H1 (cell line): ENCODE measurements at regions not wholly inside any gene's neighbourhood (a gene's known extent, or its start where the extent isn't known, plus 50 kb on each side); places are given as distances from the start of the nearest gene placed in this dataset.

Experiments
- CTCF ChIA-PET: fragments of 300-600 bp; sonication (Branson Sonifier 250); formaldehyde crosslinking; loops from one replicate; lab custom pipeline; 2021; ENCODE audit not compliant: partially characterized antibody; lab: Charles Lee
- POLR2A ChIA-PET: fragments of 300-600 bp; sonication (Branson Sonifier 250); formaldehyde crosslinking; loops from one replicate; lab custom pipeline; 2021; ENCODE audit warnings: inconsistent platforms; ENCODE audit not compliant: partially characterized antibody; lab: Charles Lee
- DNase-seq, 2 experiments: peaks; one replicate each; pipeline versions ENCODE4 v3.0.0 to v3.0.0-alpha.2; 2010 to 2022; ENCODE audit warnings: low spot score in 2 of 2, low read depth in 1 of 2, mixed read lengths in 1 of 2
- FAIRE-seq: peaks from 2 replicates; lab custom pipeline; 2011; peaks lifted over from hg19 to GRCh38; lab: Jason Lieb, UNC
- H2AFZ ChIP-seq: 2 replicates; pipeline ENCODE4 v1.8.1; 2012; ENCODE audit warnings: low read length, inconsistent platforms
- H2AK5ac ChIP-seq: 2 replicates; pipeline ENCODE4 v1.6.1; 2013; ENCODE audit warnings: low read depth, low read length
- H2BK120ac ChIP-seq: replicated peaks from 2 replicates; pipeline ENCODE3; 2013; ENCODE audit warnings: low read depth, low read length, inconsistent platforms
- H2BK12ac ChIP-seq: 2 replicates; pipeline ENCODE4 v1.6.1; 2013; ENCODE audit warnings: low read depth, low read length
- H2BK15ac ChIP-seq: 2 replicates; pipeline ENCODE4 v1.6.1; 2013; ENCODE audit warnings: low read length
- H2BK20ac ChIP-seq: 2 replicates; pipeline ENCODE4 v1.6.1; 2013; ENCODE audit warnings: low read length
- H2BK5ac ChIP-seq: 2 replicates; pipeline ENCODE4 v1.6.1; 2013; ENCODE audit warnings: low read depth, low read length
- H3K14ac ChIP-seq: 2 replicates; pipeline ENCODE4 v1.6.1; 2013; ENCODE audit warnings: inconsistent platforms; ENCODE audit not compliant: insufficient read length
- H3K18ac ChIP-seq: 2 replicates; pipeline ENCODE4 v1.6.1; 2013; ENCODE audit warnings: low read length; ENCODE audit errors: extremely low read depth
- H3K23ac ChIP-seq: 2 replicates; pipeline ENCODE4 v1.6.1; 2013; ENCODE audit warnings: inconsistent platforms; ENCODE audit not compliant: insufficient read length
- H3K23me2 ChIP-seq: 2 replicates; pipeline ENCODE4 v1.6.1; 2013; ENCODE audit warnings: low read depth, low read length
- H3K27ac ChIP-seq: 2 replicates; pipeline ENCODE4 v1.6.1; 2011; ENCODE audit warnings: low read depth, low read length, inconsistent platforms
- H3K27me3 ChIP-seq, 4 experiments: replicated peaks in 1 of 4; 1 replicate in 1 of 4; 2 replicates in 3 of 4; pipeline versions ENCODE4 v1.6.1 to v1.8.1; 2011 to 2013; ENCODE audit warnings: low read length in 3 of 4, mild to moderate bottlenecking in 3 of 4, inconsistent platforms in 2 of 4, mixed read lengths in 2 of 4, moderate library complexity in 1 of 4; ENCODE audit not compliant: control insufficient read depth in 3 of 4, insufficient read depth in 3 of 4; ENCODE audit errors: extremely low read depth in 1 of 4
- H3K36me3 ChIP-seq, 4 experiments: 2 replicates each; pipeline versions ENCODE4 v1.6.1 to v1.8.1; 2011 to 2013; ENCODE audit warnings: mild to moderate bottlenecking in 4 of 4, low read length in 3 of 4, moderate library complexity in 2 of 4, control low read depth in 1 of 4, inconsistent platforms in 1 of 4; ENCODE audit not compliant: insufficient read depth in 4 of 4, control insufficient read depth in 2 of 4
- H3K4ac ChIP-seq: replicated peaks from 2 replicates; pipeline ENCODE3; 2013; ENCODE audit warnings: low read length, low read depth, mixed read lengths, inconsistent platforms; ENCODE audit not compliant: insufficient read length
- H3K4me1 ChIP-seq, 4 experiments: replicated peaks in 1 of 4; 1 replicate in 1 of 4; 2 replicates in 3 of 4; pipeline versions ENCODE4 v1.6.1 to v1.8.1; 2011 to 2013; ENCODE audit warnings: low read length in 3 of 4, inconsistent platforms in 2 of 4, mixed read lengths in 1 of 4; ENCODE audit not compliant: insufficient read depth in 4 of 4, control insufficient read depth in 3 of 4
- H3K4me2 ChIP-seq, 2 experiments: 2 replicates each; pipeline versions ENCODE4 v1.6.1 to v1.8.1; 2011 to 2013; ENCODE audit warnings: low read depth in 2 of 2, low read length in 2 of 2, control low read depth in 1 of 2, inconsistent platforms in 1 of 2, mild to moderate bottlenecking in 1 of 2; ENCODE audit not compliant: insufficient read depth in 1 of 2
- H3K4me3 ChIP-seq, 4 experiments: fragments of 200-600, 300-600 bp in 1 of 4; sonication (generic), shearing (Covaris generic), sonication (Bioruptor Twin) in 1 of 4; 2 replicates each; pipeline versions ENCODE4 v1.5.1 to v1.8.1; 2011 to 2016; ENCODE audit warnings: low read length in 4 of 4, low read depth in 3 of 4, control low read depth in 2 of 4, inconsistent platforms in 2 of 4, mild to moderate bottlenecking in 2 of 4, mixed read lengths in 1 of 4, moderate library complexity in 1 of 4; ENCODE audit not compliant: insufficient read depth in 2 of 4; ENCODE audit errors: extremely low read depth in 1 of 4
- H3K56ac ChIP-seq: replicated peaks from 2 replicates; pipeline ENCODE3; 2013; ENCODE audit warnings: low read depth, mild to moderate bottlenecking, mixed read lengths, low read length, inconsistent platforms; ENCODE audit not compliant: insufficient read length
- H3K79me1 ChIP-seq: 2 replicates; pipeline ENCODE4 v1.6.1; 2013; ENCODE audit warnings: low read depth, low read length, control low read depth
- H3K79me2 ChIP-seq, 2 experiments: 2 replicates each; pipeline versions ENCODE4 v1.6.1 to v1.8.1; 2012 to 2013; ENCODE audit warnings: low read length in 2 of 2, mild to moderate bottlenecking in 2 of 2, inconsistent platforms in 1 of 2; ENCODE audit not compliant: insufficient read depth in 2 of 2, control insufficient read depth in 1 of 2
- H3K9ac ChIP-seq, 4 experiments: replicated peaks in 1 of 4; 1 replicate in 1 of 4; 2 replicates in 3 of 4; pipeline versions ENCODE4 v1.6.1 to v1.8.1; 2011 to 2013; ENCODE audit warnings: low read depth in 3 of 4, low read length in 3 of 4, control low read depth in 2 of 4, mild to moderate bottlenecking in 2 of 4, moderate library complexity in 2 of 4, inconsistent platforms in 1 of 4; ENCODE audit errors: extremely low read depth in 1 of 4
- H3K9me3 ChIP-seq, 2 experiments: 2 replicates each; pipeline versions ENCODE4 v1.6.1 to v1.8.1; 2012 to 2013; ENCODE audit warnings: mild to moderate bottlenecking in 2 of 2, moderate library complexity in 2 of 2, control low read depth in 1 of 2, inconsistent platforms in 1 of 2, low read depth in 1 of 2, low read length in 1 of 2, mixed read lengths in 1 of 2; ENCODE audit not compliant: insufficient read depth in 2 of 2
- H4K20me1 ChIP-seq, 2 experiments: replicated peaks in 1 of 2; 2 replicates each; pipeline versions ENCODE3 to v1.8.1; 2011 to 2013; ENCODE audit warnings: inconsistent platforms in 2 of 2, low read length in 2 of 2, mild to moderate bottlenecking in 1 of 2; ENCODE audit not compliant: insufficient read depth in 2 of 2, control insufficient read depth in 1 of 2
- H4K5ac ChIP-seq: 2 replicates; pipeline ENCODE4 v1.6.1; 2013; ENCODE audit warnings: low read length, low read depth, mixed read lengths, inconsistent platforms; ENCODE audit not compliant: insufficient read length
- H4K8ac ChIP-seq: 2 replicates; pipeline ENCODE4 v1.8.0; 2013; ENCODE audit warnings: mild to moderate bottlenecking, moderate library complexity, low read length, inconsistent platforms; ENCODE audit not compliant: insufficient read depth; ENCODE audit errors: extremely low read depth
- H4K91ac ChIP-seq: replicated peaks from 2 replicates; pipeline ENCODE3; 2013; ENCODE audit warnings: low read length, mixed read lengths, inconsistent platforms; ENCODE audit not compliant: insufficient read length
- CBX5 ChIP-seq: fragments of 300-800, 300-1000 bp; sonication (generic); IDR thresholded peaks from 2 replicates; pipeline ENCODE4 v1.7.1; 2016; ENCODE audit warnings: antibody characterized with exemption, low read length, low read depth
- CHD1 ChIP-seq: IDR thresholded peaks from 2 replicates; pipeline ENCODE4 v1.6.1; 2012; ENCODE audit warnings: low read depth, low read length, improper control_type of control experiment
- GTF2F1 ChIP-seq: IDR thresholded peaks from 2 replicates; pipeline ENCODE4 v1.6.1; 2012; ENCODE audit warnings: low read depth, low read length, improper control_type of control experiment, borderline replicate concordance
- JUND ChIP-seq: IDR thresholded peaks from 2 replicates; pipeline ENCODE4 v1.6.1; 2011; ENCODE audit warnings: mild to moderate bottlenecking, improper control_type of control experiment, low read length
- POLR2AphosphoS5 ChIP-seq: IDR thresholded peaks from 2 replicates; pipeline ENCODE4 v1.6.1; 2011; ENCODE audit warnings: low read depth, low read length
- RFX5 ChIP-seq: IDR thresholded peaks from 2 replicates; pipeline ENCODE4 v1.6.1; 2011; ENCODE audit warnings: low read depth, low read length, improper control_type of control experiment, borderline replicate concordance
- SIX5 ChIP-seq: IDR thresholded peaks from 2 replicates; pipeline ENCODE4 v1.6.1; 2011; ENCODE audit warnings: mild to moderate bottlenecking, low read depth, low read length
- WGBS, 2 experiments: shearing (Covaris generic) in 1 of 2; methylation state at CpG; one replicate each; pipeline versions ENCODE4 v1.1.6 to v1.1.7; 2013 to 2015; ENCODE audit warnings: low lambda C conversion rate in 2 of 2, mixed read lengths in 2 of 2, inconsistent platforms in 1 of 2, low coverage in 1 of 2, missing lambda C conversion rate in 1 of 2; ENCODE audit not compliant: insufficient replicate concordance in 2 of 2, insufficient coverage in 1 of 2, insufficient read length in 1 of 2; ENCODE audit errors: extremely low coverage in 1 of 2, missing lambda C conversion rate in 1 of 2; 5-methylcytosine and 5-hydroxymethylcytosine counted together
- TF ChIP-seq, protein P1 (sequence below): IDR thresholded peaks from 2 replicates; pipeline ENCODE4 v1.6.1; 2011; ENCODE audit warnings: low read depth, mild to moderate bottlenecking, low read length; ENCODE audit not compliant: insufficient read depth
- TF ChIP-seq, protein P2 (sequence below): IDR thresholded peaks from 2 replicates; pipeline ENCODE4 v1.6.1; 2012; ENCODE audit warnings: inconsistent platforms
- TF ChIP-seq, protein P3 (sequence below), 3 experiments: IDR thresholded peaks; 1 replicate in 2 of 3; 2 replicates in 1 of 3; pipeline versions ENCODE4 v1.5.1 to v1.6.1; 2011; ENCODE audit warnings: low read length in 3 of 3, mild to moderate bottlenecking in 3 of 3, inconsistent platforms in 2 of 3, low read depth in 1 of 3, moderate library complexity in 1 of 3; ENCODE audit not compliant: insufficient read depth in 1 of 3; ENCODE audit errors: control extremely low read depth in 1 of 3

DNA sequence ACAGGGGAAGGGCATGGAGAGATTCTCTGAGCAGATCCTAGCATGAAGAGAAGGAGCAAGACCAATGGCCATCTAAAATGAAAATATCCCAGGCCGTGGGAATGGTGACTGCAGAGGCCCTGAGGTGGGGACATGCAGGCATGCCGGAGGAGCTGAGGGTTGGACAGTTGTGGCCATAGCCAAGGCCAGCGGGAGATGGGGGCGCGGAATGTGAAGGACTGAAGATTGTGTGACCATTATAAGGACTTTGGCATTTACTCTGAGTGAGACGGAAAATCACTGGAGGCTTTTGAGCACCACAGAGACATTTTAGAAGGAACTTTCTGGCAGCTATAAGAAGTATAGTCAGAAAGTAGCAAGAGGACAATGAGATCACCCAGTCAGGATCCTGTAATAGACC, 341.1 kb downstream of the SFMBT2 start:
- ChIA-PET POLR2A (no interaction called here), CTCF (interaction anchor here (1.6 kb wide), 1 partner anchor 15 kb away, joined by 5 read pairs; no protein-coding TSS in a partner anchor)
- WGBS, 2 experiments: 84% methylated on average over 6 of the region's 6 CpGs; no CpG with 5 or more reads in 1 of the 2 experiments
- Histone ChIP-seq H3K56ac (no peak overlapping the region), H3K18ac (no peak overlapping the region), H3K79me1 (no peaks in the 10 kb centered on the region), H2BK15ac (no peak overlapping the region), H4K5ac (no peak overlapping the region), H2AFZ (no peak overlapping the region), H4K20me1 (no peaks in the 10 kb centered on the region), H3K27ac (no peak overlapping the region), H3K4me2 (no peak overlapping the region), H3K36me3 (no peaks in the 10 kb centered on the region), H3K9me3 (no peaks in the 10 kb centered on the region), H4K91ac (no peak overlapping the region), H3K4ac (no peak overlapping the region), H2BK20ac (no peak overlapping the region), H3K9ac (no peak overlapping the region; a peak in 2 of 7 replicates), H2BK120ac (no peak overlapping the region), H2BK12ac (no peak overlapping the region), H3K27me3 (no peaks in the 10 kb centered on the region), H3K4me1 (no peaks in the 10 kb centered on the region), H3K4me3 (no peak overlapping the region), H2BK5ac (no peak overlapping the region), H4K8ac (no peak overlapping the region), H3K23me2 (no peaks in the 10 kb centered on the region), H2AK5ac (no peak overlapping the region), H3K79me2 (no peaks in the 10 kb centered on the region), H3K23ac (no peak overlapping the region), H3K14ac (no peak overlapping the region)
- DNase-seq (no peak), FAIRE-seq (no peak)
- TF ChIP-seq, protein P1, sequence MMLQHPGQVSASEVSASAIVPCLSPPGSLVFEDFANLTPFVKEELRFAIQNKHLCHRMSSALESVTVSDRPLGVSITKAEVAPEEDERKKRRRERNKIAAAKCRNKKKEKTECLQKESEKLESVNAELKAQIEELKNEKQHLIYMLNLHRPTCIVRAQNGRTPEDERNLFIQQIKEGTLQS: no peak
- no peak for TF ChIP-seq RFX5
- no peak for TF ChIP-seq SIX5
- TF ChIP-seq JUND: no peak
- no peak for TF ChIP-seq GTF2F1
- TF ChIP-seq POLR2AphosphoS5: no peak
- no peak for TF ChIP-seq CBX5
- no peak for TF ChIP-seq CHD1
- TF ChIP-seq, protein P2, sequence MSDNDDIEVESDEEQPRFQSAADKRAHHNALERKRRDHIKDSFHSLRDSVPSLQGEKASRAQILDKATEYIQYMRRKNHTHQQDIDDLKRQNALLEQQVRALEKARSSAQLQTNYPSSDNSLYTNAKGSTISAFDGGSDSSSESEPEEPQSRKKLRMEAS: no peak
- TF ChIP-seq, protein P3, sequence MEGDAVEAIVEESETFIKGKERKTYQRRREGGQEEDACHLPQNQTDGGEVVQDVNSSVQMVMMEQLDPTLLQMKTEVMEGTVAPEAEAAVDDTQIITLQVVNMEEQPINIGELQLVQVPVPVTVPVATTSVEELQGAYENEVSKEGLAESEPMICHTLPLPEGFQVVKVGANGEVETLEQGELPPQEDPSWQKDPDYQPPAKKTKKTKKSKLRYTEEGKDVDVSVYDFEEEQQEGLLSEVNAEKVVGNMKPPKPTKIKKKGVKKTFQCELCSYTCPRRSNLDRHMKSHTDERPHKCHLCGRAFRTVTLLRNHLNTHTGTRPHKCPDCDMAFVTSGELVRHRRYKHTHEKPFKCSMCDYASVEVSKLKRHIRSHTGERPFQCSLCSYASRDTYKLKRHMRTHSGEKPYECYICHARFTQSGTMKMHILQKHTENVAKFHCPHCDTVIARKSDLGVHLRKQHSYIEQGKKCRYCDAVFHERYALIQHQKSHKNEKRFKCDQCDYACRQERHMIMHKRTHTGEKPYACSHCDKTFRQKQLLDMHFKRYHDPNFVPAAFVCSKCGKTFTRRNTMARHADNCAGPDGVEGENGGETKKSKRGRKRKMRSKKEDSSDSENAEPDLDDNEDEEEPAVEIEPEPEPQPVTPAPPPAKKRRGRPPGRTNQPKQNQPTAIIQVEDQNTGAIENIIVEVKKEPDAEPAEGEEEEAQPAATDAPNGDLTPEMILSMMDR (IDR thresholded peaks at IDR 0.05; ENCODE audit: control extremely low read depth in 1 of 3, insufficient read depth in 1 of 3, low read depth in 1 of 3, low read length in 3 of 3): no peak
